ENCODE measurements at regions not wholly inside any gene's neighbourhood (a gene's known extent, or its start where the extent isn't known, plus 50 kb on each side); places are given as distances from the start of the nearest gene placed in this dataset.

DNA sequence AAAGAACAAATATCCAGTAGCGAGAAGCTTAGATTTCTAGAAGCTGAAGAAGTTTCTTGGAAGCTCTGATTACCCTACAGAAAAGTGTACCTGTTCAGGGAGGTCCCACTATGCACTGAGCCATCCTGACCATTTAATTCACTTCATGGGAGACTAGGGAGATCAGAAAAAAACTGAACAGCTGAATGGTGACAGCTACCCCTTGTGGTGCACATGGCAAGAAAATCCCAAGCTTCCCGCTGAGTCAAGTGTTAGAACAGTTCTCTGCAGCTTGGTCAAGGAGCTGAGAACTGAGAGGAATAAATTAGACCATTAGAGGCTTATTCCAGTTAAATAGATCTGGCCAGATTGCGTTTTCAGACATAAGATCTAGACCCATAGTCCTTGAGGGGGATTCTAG lies 197.2 kb upstream of the VEPH1 start:
- TF ChIP-seq, protein P1, sequence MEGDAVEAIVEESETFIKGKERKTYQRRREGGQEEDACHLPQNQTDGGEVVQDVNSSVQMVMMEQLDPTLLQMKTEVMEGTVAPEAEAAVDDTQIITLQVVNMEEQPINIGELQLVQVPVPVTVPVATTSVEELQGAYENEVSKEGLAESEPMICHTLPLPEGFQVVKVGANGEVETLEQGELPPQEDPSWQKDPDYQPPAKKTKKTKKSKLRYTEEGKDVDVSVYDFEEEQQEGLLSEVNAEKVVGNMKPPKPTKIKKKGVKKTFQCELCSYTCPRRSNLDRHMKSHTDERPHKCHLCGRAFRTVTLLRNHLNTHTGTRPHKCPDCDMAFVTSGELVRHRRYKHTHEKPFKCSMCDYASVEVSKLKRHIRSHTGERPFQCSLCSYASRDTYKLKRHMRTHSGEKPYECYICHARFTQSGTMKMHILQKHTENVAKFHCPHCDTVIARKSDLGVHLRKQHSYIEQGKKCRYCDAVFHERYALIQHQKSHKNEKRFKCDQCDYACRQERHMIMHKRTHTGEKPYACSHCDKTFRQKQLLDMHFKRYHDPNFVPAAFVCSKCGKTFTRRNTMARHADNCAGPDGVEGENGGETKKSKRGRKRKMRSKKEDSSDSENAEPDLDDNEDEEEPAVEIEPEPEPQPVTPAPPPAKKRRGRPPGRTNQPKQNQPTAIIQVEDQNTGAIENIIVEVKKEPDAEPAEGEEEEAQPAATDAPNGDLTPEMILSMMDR (IDR thresholded peaks at IDR 0.05), result no peak
- no peak for TF ChIP-seq POLR2A (IDR thresholded peaks at IDR 0.05)

Measured in Peyer's patch (tissue), 4 donors.